EL (cell line): ENCODE measurements at regions not wholly inside any gene's neighbourhood (a gene's known extent, or its start where the extent isn't known, plus 50 kb on each side); places are given as distances from the start of the nearest gene placed in this dataset.
"Not testable (repeated sequence)": the region's sequence is repeated elsewhere in the genome, so short reads cannot be mapped to it uniquely, and the experiment has no call there.

Experiments
- DNase-seq: peaks from one replicate; pipeline ENCODE4 v3.0.0-alpha.2; 2016

- DNase-seq: no peak
These were observed 158.3 kb upstream of the WSCD1 start for GRCh38 chr17:5911919-5912318.

GRCh38 chr17:5913032-5913531, 157.1 kb upstream of the WSCD1 start:
- no peak for DNase-seq

- no peak for DNase-seq
These were observed 156.5 kb upstream of the WSCD1 start for GRCh38 chr17:5913641-5914040.

GRCh38 chr17:5915337-5915736, 154.8 kb upstream of the WSCD1 start:
- no peak for DNase-seq

- DNase-seq: no peak
These were observed 151.1 kb upstream of the WSCD1 start for GRCh38 chr17:5919089-5919488.

- DNase-seq: peak; percentile 47
These were observed 148.5 kb upstream of the WSCD1 start for GRCh38 chr17:5921512-5922282.

GRCh38 chr17:5922476-5922875, 147.7 kb upstream of the WSCD1 start:
- DNase-seq: no peak

- DNase-seq: no peak
These were observed 140.5 kb upstream of the WSCD1 start for GRCh38 chr17:5929721-5930120.

GRCh38 chr17:5930555-5930954, 139.6 kb upstream of the WSCD1 start:
- DNase-seq: not testable (repeated sequence)

GRCh38 chr17:5931616-5932015, 138.6 kb upstream of the WSCD1 start:
- DNase-seq: no peak

- DNase-seq: no peak
These were observed 136.7 kb upstream of the WSCD1 start for GRCh38 chr17:5933430-5933829.

GRCh38 chr17:5941258-5941657, 128.9 kb upstream of the WSCD1 start:
- DNase-seq: no peak

- DNase-seq: no peak
These were observed 127.5 kb upstream of the WSCD1 start for GRCh38 chr17:5942687-5943086.

GRCh38 chr17:5943232-5943631, 126.9 kb upstream of the WSCD1 start:
- no peak for DNase-seq

- no peak for DNase-seq
These were observed 126.2 kb upstream of the WSCD1 start for GRCh38 chr17:5943982-5944381.

GRCh38 chr17:5947701-5948180, 122.4 kb upstream of the WSCD1 start:
- DNase-seq: no peak

GRCh38 chr17:5948811-5949210, 121.4 kb upstream of the WSCD1 start:
- DNase-seq: no peak

GRCh38 chr17:5950878-5951277, 119.3 kb upstream of the WSCD1 start:
- DNase-seq: no peak

- no peak for DNase-seq
These were observed 118.3 kb upstream of the WSCD1 start for GRCh38 chr17:5951912-5952311.

GRCh38 chr17:5952518-5952917, 117.7 kb upstream of the WSCD1 start:
- DNase-seq: no peak

GRCh38 chr17:5955764-5956163, 114.4 kb upstream of the WSCD1 start:
- no peak for DNase-seq

GRCh38 chr17:5958850-5959249, 111.3 kb upstream of the WSCD1 start:
- no peak for DNase-seq

- no peak for DNase-seq
These were observed 107.8 kb upstream of the WSCD1 start for GRCh38 chr17:5962371-5962770.

GRCh38 chr17:5971969-5972368, 98.2 kb upstream of the WSCD1 start:
- no peak for DNase-seq

- DNase-seq: no peak
These were observed 96.8 kb upstream of the WSCD1 start for GRCh38 chr17:5973410-5973809.
